GM23338 (cell line): ENCODE measurements at regions not wholly inside any gene's neighbourhood (a gene's known extent, or its start where the extent isn't known, plus 50 kb on each side); places are given as distances from the start of the nearest gene placed in this dataset.

Experiments
- CREB1 ChIP-seq: fragments of 250-450 bp; sonication (Bioruptor Pico); IDR thresholded peaks from 2 replicates; pipeline ENCODE4 v1.5.0; 2020; ENCODE audit warnings: low read depth, mild to moderate bottlenecking, moderate library complexity
- EZH2 ChIP-seq: fragments of 200-600 bp; sonication (generic); IDR thresholded peaks from one replicate; pipeline ENCODE4 v1.8.0; 2017; ENCODE audit warnings: antibody characterized with exemption, mild to moderate bottlenecking, low read depth; ENCODE audit not compliant: unreplicated experiment
- EZH2phosphoT487 ChIP-seq: fragments of 200-600 bp; sonication (generic); IDR thresholded peaks from one replicate; pipeline ENCODE4 v1.8.1; 2018; ENCODE audit warnings: antibody characterized with exemption; ENCODE audit not compliant: unreplicated experiment
- JUNB ChIP-seq: IDR thresholded peaks from one replicate; pipeline ENCODE4 v1.6.1; 2016; ENCODE audit warnings: antibody characterized with exemption; ENCODE audit not compliant: unreplicated experiment
- NANOG ChIP-seq: IDR thresholded peaks from 2 replicates; pipeline ENCODE4 v1.6.1; 2016; ENCODE audit warnings: antibody characterized with exemption, borderline replicate concordance
- POLR2AphosphoS5 ChIP-seq: IDR thresholded peaks from 2 replicates; pipeline ENCODE4 v1.6.1; 2016; ENCODE audit warnings: antibody characterized with exemption, low read depth
- TF ChIP-seq, protein P1 (sequence below), 2 experiments: fragments of 200-600 bp in 1 of 2; sonication (generic) in 1 of 2; conservative IDR thresholded peaks; 2 replicates each; pipeline versions ENCODE4 v1.5.1 to v1.6.1; 2016 to 2017; ENCODE audit warnings: antibody characterized with exemption in 2 of 2, low read depth in 2 of 2, mild to moderate bottlenecking in 2 of 2, moderate library complexity in 1 of 2
- TF ChIP-seq, protein P2 (sequence below): IDR thresholded peaks from one replicate; pipeline ENCODE4 v1.6.1; 2018; ENCODE audit warnings: antibody characterized with exemption; ENCODE audit not compliant: unreplicated experiment
- TF ChIP-seq, protein P3 (sequence below): IDR thresholded peaks from 2 replicates; pipeline ENCODE4 v1.6.1; 2016; ENCODE audit warnings: antibody characterized with exemption

DNA sequence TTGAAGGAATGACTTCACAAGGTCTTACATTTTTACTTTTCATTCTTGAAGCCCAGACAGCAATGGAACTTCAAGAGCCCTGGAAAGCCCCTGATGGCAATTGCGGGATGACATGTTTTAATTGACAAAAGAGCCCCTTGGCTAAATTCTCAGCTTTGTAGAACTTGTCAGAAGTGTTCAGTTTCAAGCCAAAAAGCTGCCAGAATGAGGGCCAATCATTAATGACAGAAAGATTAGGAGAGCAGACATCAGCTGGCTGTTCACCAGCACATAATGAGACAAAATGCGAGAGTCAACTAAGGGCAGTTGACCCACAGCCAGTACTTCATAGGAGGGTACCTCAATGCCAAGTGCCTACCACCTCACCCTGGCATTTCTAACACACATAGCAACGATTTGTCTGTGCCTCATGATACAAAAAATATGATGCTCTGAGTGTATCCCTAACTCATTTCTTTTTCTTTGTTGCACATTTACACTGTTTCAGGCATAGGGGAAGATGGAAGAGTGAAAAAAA is 243.1 kb downstream of the MYLK4 start:
- TF ChIP-seq, protein P1, sequence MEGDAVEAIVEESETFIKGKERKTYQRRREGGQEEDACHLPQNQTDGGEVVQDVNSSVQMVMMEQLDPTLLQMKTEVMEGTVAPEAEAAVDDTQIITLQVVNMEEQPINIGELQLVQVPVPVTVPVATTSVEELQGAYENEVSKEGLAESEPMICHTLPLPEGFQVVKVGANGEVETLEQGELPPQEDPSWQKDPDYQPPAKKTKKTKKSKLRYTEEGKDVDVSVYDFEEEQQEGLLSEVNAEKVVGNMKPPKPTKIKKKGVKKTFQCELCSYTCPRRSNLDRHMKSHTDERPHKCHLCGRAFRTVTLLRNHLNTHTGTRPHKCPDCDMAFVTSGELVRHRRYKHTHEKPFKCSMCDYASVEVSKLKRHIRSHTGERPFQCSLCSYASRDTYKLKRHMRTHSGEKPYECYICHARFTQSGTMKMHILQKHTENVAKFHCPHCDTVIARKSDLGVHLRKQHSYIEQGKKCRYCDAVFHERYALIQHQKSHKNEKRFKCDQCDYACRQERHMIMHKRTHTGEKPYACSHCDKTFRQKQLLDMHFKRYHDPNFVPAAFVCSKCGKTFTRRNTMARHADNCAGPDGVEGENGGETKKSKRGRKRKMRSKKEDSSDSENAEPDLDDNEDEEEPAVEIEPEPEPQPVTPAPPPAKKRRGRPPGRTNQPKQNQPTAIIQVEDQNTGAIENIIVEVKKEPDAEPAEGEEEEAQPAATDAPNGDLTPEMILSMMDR (conservative IDR thresholded peaks at IDR 0.05; ENCODE audit: low read depth in 2 of 2), result no peak
- no peak for TF ChIP-seq EZH2phosphoT487
- TF ChIP-seq EZH2, result no peak
- no peak for TF ChIP-seq NANOG
- TF ChIP-seq, protein P2, sequence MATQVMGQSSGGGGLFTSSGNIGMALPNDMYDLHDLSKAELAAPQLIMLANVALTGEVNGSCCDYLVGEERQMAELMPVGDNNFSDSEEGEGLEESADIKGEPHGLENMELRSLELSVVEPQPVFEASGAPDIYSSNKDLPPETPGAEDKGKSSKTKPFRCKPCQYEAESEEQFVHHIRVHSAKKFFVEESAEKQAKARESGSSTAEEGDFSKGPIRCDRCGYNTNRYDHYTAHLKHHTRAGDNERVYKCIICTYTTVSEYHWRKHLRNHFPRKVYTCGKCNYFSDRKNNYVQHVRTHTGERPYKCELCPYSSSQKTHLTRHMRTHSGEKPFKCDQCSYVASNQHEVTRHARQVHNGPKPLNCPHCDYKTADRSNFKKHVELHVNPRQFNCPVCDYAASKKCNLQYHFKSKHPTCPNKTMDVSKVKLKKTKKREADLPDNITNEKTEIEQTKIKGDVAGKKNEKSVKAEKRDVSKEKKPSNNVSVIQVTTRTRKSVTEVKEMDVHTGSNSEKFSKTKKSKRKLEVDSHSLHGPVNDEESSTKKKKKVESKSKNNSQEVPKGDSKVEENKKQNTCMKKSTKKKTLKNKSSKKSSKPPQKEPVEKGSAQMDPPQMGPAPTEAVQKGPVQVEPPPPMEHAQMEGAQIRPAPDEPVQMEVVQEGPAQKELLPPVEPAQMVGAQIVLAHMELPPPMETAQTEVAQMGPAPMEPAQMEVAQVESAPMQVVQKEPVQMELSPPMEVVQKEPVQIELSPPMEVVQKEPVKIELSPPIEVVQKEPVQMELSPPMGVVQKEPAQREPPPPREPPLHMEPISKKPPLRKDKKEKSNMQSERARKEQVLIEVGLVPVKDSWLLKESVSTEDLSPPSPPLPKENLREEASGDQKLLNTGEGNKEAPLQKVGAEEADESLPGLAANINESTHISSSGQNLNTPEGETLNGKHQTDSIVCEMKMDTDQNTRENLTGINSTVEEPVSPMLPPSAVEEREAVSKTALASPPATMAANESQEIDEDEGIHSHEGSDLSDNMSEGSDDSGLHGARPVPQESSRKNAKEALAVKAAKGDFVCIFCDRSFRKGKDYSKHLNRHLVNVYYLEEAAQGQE, result no peak
- no peak for TF ChIP-seq POLR2AphosphoS5
- no peak for TF ChIP-seq JUNB
- TF ChIP-seq CREB1 (CRISPR knock-in tag), result no peak
- TF ChIP-seq, protein P3, sequence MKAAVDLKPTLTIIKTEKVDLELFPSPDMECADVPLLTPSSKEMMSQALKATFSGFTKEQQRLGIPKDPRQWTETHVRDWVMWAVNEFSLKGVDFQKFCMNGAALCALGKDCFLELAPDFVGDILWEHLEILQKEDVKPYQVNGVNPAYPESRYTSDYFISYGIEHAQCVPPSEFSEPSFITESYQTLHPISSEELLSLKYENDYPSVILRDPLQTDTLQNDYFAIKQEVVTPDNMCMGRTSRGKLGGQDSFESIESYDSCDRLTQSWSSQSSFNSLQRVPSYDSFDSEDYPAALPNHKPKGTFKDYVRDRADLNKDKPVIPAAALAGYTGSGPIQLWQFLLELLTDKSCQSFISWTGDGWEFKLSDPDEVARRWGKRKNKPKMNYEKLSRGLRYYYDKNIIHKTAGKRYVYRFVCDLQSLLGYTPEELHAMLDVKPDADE, result no peak
